ENCODE measurements at regions not wholly inside any gene's neighbourhood (a gene's known extent, or its start where the extent isn't known, plus 50 kb on each side); places are given as distances from the start of the nearest gene placed in this dataset.

DNA sequence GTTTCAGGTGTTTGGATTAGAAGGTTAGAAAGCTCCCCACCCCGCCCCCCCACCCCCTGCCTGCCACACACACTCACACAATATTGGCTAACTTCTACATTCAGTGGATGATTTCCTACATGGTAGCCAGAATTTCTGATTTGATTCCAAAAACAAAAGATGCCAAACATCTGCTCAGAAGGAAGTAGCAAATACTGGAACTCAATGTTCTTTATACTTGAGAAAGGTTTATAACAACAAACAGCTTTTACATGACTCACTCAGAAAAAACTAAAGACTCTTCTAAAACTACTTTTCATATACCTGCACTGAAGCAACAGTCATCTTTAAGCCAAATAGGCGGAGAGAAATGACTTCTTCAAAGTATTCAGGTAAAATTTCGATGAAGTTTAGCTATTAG lies 750.5 kb upstream of the POU3F4 start:
- no TSS peak for BruUV-seq (replicated peaks)
- H3K9me2 ChIP-seq (ENCODE audit: insufficient read depth) = no peaks in the 10 kb centered on the region
- H3K36me3 ChIP-seq (ENCODE audit: low read depth) = no peaks in the 10 kb centered on the region
- TF ChIP-seq, protein P1, sequence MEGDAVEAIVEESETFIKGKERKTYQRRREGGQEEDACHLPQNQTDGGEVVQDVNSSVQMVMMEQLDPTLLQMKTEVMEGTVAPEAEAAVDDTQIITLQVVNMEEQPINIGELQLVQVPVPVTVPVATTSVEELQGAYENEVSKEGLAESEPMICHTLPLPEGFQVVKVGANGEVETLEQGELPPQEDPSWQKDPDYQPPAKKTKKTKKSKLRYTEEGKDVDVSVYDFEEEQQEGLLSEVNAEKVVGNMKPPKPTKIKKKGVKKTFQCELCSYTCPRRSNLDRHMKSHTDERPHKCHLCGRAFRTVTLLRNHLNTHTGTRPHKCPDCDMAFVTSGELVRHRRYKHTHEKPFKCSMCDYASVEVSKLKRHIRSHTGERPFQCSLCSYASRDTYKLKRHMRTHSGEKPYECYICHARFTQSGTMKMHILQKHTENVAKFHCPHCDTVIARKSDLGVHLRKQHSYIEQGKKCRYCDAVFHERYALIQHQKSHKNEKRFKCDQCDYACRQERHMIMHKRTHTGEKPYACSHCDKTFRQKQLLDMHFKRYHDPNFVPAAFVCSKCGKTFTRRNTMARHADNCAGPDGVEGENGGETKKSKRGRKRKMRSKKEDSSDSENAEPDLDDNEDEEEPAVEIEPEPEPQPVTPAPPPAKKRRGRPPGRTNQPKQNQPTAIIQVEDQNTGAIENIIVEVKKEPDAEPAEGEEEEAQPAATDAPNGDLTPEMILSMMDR (conservative IDR thresholded peaks at IDR 0.05) = no peak
- TF ChIP-seq EZH2 (IDR thresholded peaks at IDR 0.05; ENCODE audit: low read depth) = no peak
- H3K4me1 ChIP-seq (replicated peaks; ENCODE audit: insufficient read depth) = no peaks in the 10 kb centered on the region
- no peaks in the 10 kb centered on the region for H3K27me3 ChIP-seq (ENCODE audit: insufficient read depth, low read depth)
- H3K27ac ChIP-seq = no peak overlapping the region
- H3K9me3 ChIP-seq (ENCODE audit: insufficient read depth, low read depth) = no peaks in the 10 kb centered on the region
- no peak overlapping the region for H3K4me2 ChIP-seq
- ChIA-PET CTCF (no interaction called here), POLR2A (ENCODE audit: unreplicated experiment) (no interaction called here)
- intact Hi-C loops (cut with micrococcal nuclease; ENCODE audit: unreplicated experiment) = no loop called here
- H4K20me1 ChIP-seq (ENCODE audit: insufficient read depth) = no peaks in the 10 kb centered on the region
- no peak overlapping the region for H3K4me3 ChIP-seq
- no peaks in the 10 kb centered on the region for H3K79me2 ChIP-seq (ENCODE audit: low read depth)
- no peak for DNase-seq
- no peaks in the 10 kb centered on the region for H3F3A ChIP-seq (ENCODE audit: insufficient read depth, low read depth)
- no peak overlapping the region for H2AFZ ChIP-seq

DNA sequence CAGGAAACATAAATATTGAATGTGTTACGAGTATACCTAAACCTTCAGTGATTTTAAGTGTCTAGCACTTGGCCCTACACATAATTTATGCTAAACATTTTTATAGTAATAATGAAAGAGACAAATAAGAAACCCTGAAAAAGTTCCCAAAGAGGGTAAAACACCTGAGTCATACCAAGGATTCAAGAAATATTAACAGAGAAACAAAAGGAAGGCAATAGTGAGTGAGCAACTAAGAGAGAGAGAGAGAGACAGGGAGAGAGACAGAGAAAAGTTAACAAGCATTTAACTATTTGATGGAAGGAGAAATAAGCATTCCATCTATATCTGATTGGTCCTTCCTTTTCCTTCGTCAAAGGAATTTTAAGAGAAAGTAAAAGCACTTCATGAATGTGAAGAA lies 743.6 kb upstream of the POU3F4 start:
- no peaks in the 10 kb centered on the region for H3K36me3 ChIP-seq (ENCODE audit: low read depth)
- no peaks in the 10 kb centered on the region for H3K79me2 ChIP-seq (ENCODE audit: low read depth)
- no peak overlapping the region for H3K27ac ChIP-seq
- no peak for DNase-seq
- no peaks in the 10 kb centered on the region for H3K27me3 ChIP-seq (ENCODE audit: insufficient read depth, low read depth)
- ChIA-PET POLR2A (ENCODE audit: unreplicated experiment) (no interaction called here), CTCF (no interaction called here)
- H3K4me2 ChIP-seq = no peak overlapping the region
- no peaks in the 10 kb centered on the region for H3F3A ChIP-seq (ENCODE audit: insufficient read depth, low read depth)
- no TSS peak for BruUV-seq (replicated peaks)
- no peaks in the 10 kb centered on the region for H3K4me1 ChIP-seq (replicated peaks; ENCODE audit: insufficient read depth)
- no peak for TF ChIP-seq EZH2 (IDR thresholded peaks at IDR 0.05; ENCODE audit: low read depth)
- TF ChIP-seq, protein P1 (conservative IDR thresholded peaks at IDR 0.05) = no peak
- no peaks in the 10 kb centered on the region for H3K9me2 ChIP-seq (ENCODE audit: insufficient read depth)
- H4K20me1 ChIP-seq (ENCODE audit: insufficient read depth) = no peaks in the 10 kb centered on the region
- no peaks in the 10 kb centered on the region for H3K9me3 ChIP-seq (ENCODE audit: insufficient read depth, low read depth)
- intact Hi-C loops (cut with micrococcal nuclease; ENCODE audit: unreplicated experiment) = no loop called here
- no peak overlapping the region for H3K4me3 ChIP-seq
- no peak overlapping the region for H2AFZ ChIP-seq

DNA sequence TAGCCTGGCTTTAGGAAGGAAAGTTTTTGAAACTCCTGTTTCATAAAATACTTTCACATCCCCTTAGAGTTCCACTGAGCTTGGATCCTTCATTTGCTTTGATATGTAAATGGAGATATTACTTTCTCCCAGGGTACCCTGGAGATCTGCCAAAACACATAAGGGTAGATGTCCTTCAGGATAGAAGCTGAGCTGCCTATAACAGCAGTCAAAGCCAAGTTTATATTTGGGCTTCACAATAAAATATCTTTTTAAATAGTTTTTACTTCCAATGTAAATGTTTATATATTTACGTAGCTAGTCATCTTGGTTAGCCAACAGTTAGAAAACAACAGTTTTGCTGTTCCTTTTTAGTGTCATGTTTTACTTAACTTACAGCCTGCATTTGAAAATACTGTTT lies 742.3 kb upstream of the POU3F4 start:
- Histone ChIP-seq H4K20me1 (ENCODE audit: insufficient read depth) (no peaks in the 10 kb centered on the region), H3K79me2 (ENCODE audit: low read depth) (no peaks in the 10 kb centered on the region), H3K4me1 (replicated peaks; ENCODE audit: insufficient read depth) (no peaks in the 10 kb centered on the region), H3K36me3 (ENCODE audit: low read depth) (no peaks in the 10 kb centered on the region), H2AFZ (no peak overlapping the region), H3K27me3 (ENCODE audit: insufficient read depth, low read depth) (no peaks in the 10 kb centered on the region), H3F3A (ENCODE audit: insufficient read depth, low read depth) (no peaks in the 10 kb centered on the region), H3K9me2 (ENCODE audit: insufficient read depth) (no peaks in the 10 kb centered on the region), H3K27ac (no peak overlapping the region), H3K4me3 (no peak overlapping the region), H3K9me3 (ENCODE audit: insufficient read depth, low read depth) (no peaks in the 10 kb centered on the region), H3K4me2 (no peak overlapping the region)
- intact Hi-C loops (cut with micrococcal nuclease; ENCODE audit: unreplicated experiment) = no loop called here
- no peak for DNase-seq
- CTCF ChIA-PET = no interaction called here
- no peak for TF ChIP-seq EZH2 (IDR thresholded peaks at IDR 0.05; ENCODE audit: low read depth)
- TF ChIP-seq, protein P1 (conservative IDR thresholded peaks at IDR 0.05) = no peak
- POLR2A ChIA-PET (ENCODE audit: unreplicated experiment) = no interaction called here
- BruUV-seq (replicated peaks) = no TSS peak
